CD14-positive monocyte (primary cell): ENCODE measurements at regions not wholly inside any gene's neighbourhood (a gene's known extent, or its start where the extent isn't known, plus 50 kb on each side); places are given as distances from the start of the nearest gene placed in this dataset.

ENCODE experiments used
- DNase-seq, 3 donors: peaks; one replicate each; pipeline ENCODE4 v3.0.0-alpha.2; 2011 to 2022
- H2AFZ ChIP-seq: 2 replicates; pipeline ENCODE4 v1.6.0; 2012; ENCODE audit warnings: mild to moderate bottlenecking, low read depth, low read length, inconsistent platforms; ENCODE audit not compliant: insufficient read depth, poor library complexity, severe bottlenecking
- H3K27ac ChIP-seq, 2 donors: 1 replicate in 1 of 2; 2 replicates in 1 of 2; pipeline ENCODE4 v1.5.1; 2012 to 2013; ENCODE audit warnings: low read length in 2 of 2, control low read depth in 1 of 2, inconsistent platforms in 1 of 2, low read depth in 1 of 2, mild to moderate bottlenecking in 1 of 2
- H3K27me3 ChIP-seq, 2 donors: one replicate each; pipeline versions ENCODE4 v1.6.0 to v1.6.1; 2011 to 2013; ENCODE audit warnings: low read length in 2 of 2; ENCODE audit not compliant: control insufficient read depth in 2 of 2, insufficient read depth in 2 of 2
- H3K36me3 ChIP-seq, 2 donors: replicated peaks in 1 of 2; 1 replicate in 1 of 2; 2 replicates in 1 of 2; pipeline versions ENCODE4 v1.5.1 to v1.6.1; 2012 to 2013; ENCODE audit warnings: low read length in 2 of 2, control low read depth in 1 of 2, inconsistent platforms in 1 of 2, mild to moderate bottlenecking in 1 of 2; ENCODE audit not compliant: insufficient read depth in 2 of 2, control insufficient read depth in 1 of 2
- H3K4me1 ChIP-seq, 2 donors: 1 replicate in 1 of 2; 2 replicates in 1 of 2; pipeline versions ENCODE4 v1.5.1 to v1.6.1; 2012 to 2013; ENCODE audit warnings: low read length in 2 of 2, control low read depth in 1 of 2, inconsistent platforms in 1 of 2, mild to moderate bottlenecking in 1 of 2, moderate library complexity in 1 of 2; ENCODE audit not compliant: insufficient read depth in 2 of 2, control insufficient read depth in 1 of 2
- H3K4me2 ChIP-seq: replicated peaks from 2 replicates; pipeline ENCODE3; 2012; ENCODE audit warnings: low read length, moderate library complexity, mild to moderate bottlenecking; ENCODE audit not compliant: poor library complexity, severe bottlenecking; ENCODE audit errors: extremely low read depth
- H3K4me3 ChIP-seq, 3 experiments: fragments of 200-600 bp in 1 of 3; sonication (generic) in 1 of 3; replicated peaks in 1 of 3; 1 replicate in 2 of 3; 2 replicates in 1 of 3; pipeline ENCODE4 v1.5.1; 2011 to 2013; ENCODE audit warnings: low read length in 3 of 3, mild to moderate bottlenecking in 3 of 3, control low read depth in 2 of 3, low read depth in 2 of 3, inconsistent platforms in 1 of 3, moderate library complexity in 1 of 3
- H3K79me2 ChIP-seq: 2 replicates; pipeline ENCODE4 v1.6.0; 2012; ENCODE audit warnings: mild to moderate bottlenecking, control low read depth, inconsistent platforms, low read length, moderate library complexity; ENCODE audit not compliant: insufficient read depth
- H3K9ac ChIP-seq: 2 replicates; pipeline ENCODE4 v1.6.0; 2017; ENCODE audit warnings: low read length, mild to moderate bottlenecking; ENCODE audit not compliant: insufficient read depth, poor library complexity, severe bottlenecking
- H3K9me3 ChIP-seq, 2 donors: replicated peaks in 1 of 2; 1 replicate in 1 of 2; 2 replicates in 1 of 2; pipeline versions ENCODE4 v1.5.1 to v1.6.1; 2012 to 2013; ENCODE audit warnings: low read length in 2 of 2, control low read depth in 1 of 2; ENCODE audit not compliant: control insufficient read depth in 1 of 2, insufficient read depth in 1 of 2
- H4K20me1 ChIP-seq: 2 replicates; pipeline ENCODE4 v1.6.0; 2012; ENCODE audit warnings: mild to moderate bottlenecking, low read length, control low read depth, moderate library complexity; ENCODE audit not compliant: insufficient read depth
- H3K27ac Mint-ChIP-seq, 7 donors: one replicate each; pipeline ENCODE4 v1.8.0; 2020; ENCODE audit warnings: mild to moderate bottlenecking in 7 of 7, mixed read lengths in 7 of 7, moderate library complexity in 6 of 7, inconsistent platforms in 2 of 7
- H3K27me3 Mint-ChIP-seq, 3 donors: one replicate each; pipeline ENCODE4 v1.8.0; 2021 to 2022; ENCODE audit warnings: low read depth in 3 of 3, mild to moderate bottlenecking in 3 of 3, mixed read lengths in 3 of 3, moderate library complexity in 3 of 3, inconsistent platforms in 1 of 3
- H3K36me3 Mint-ChIP-seq, 2 donors: one replicate each; pipeline ENCODE4 v1.8.0; 2020; ENCODE audit warnings: mixed read lengths in 2 of 2, inconsistent platforms in 1 of 2, mild to moderate bottlenecking in 1 of 2
- H3K4me1 Mint-ChIP-seq: one replicate; pipeline ENCODE4 v1.8.0; 2020; ENCODE audit warnings: mild to moderate bottlenecking, mixed read lengths
- H3K4me3 Mint-ChIP-seq, 2 donors: one replicate each; pipeline ENCODE4 v1.8.0; 2020; ENCODE audit warnings: mild to moderate bottlenecking in 2 of 2, mixed read lengths in 2 of 2, moderate library complexity in 1 of 2
- H3K9me3 Mint-ChIP-seq, 7 donors: one replicate each; pipeline ENCODE4 v1.8.0; 2020 to 2022; ENCODE audit warnings: mixed read lengths in 7 of 7, mild to moderate bottlenecking in 6 of 7, moderate library complexity in 6 of 7, inconsistent platforms in 2 of 7
- CTCF ChIP-seq: fragments of 200-600 bp; IDR thresholded peaks from one replicate; pipeline ENCODE4 v1.8.0; 2022; ENCODE audit warnings: antibody characterized with exemption, mild to moderate bottlenecking
- WGBS: methylation state at CpG from one replicate; pipeline ENCODE4 v1.1.5; 2013; ENCODE audit warnings: missing lambda C conversion rate; ENCODE audit not compliant: insufficient coverage; 5-methylcytosine and 5-hydroxymethylcytosine counted together
- intact Hi-C, 2 donors: fragments of 100-400 bp; cut with micrococcal nuclease; formaldehyde crosslinking; loops; one replicate each; pipeline versions ENCODE4 v1.15.0 to v1.15.1; 2023

- DNase-seq, result no peak
- no peaks in the 10 kb centered on the region for H4K20me1 ChIP-seq
- no peaks in the 10 kb centered on the region for H3K79me2 ChIP-seq
- no peak overlapping the region for H3K4me3 ChIP-seq
- Mint-ChIP-seq H3K4me1 (no peaks in the 10 kb centered on the region), H3K36me3 (peaks cover 0 to 3% of the 10 kb centered on the region in 2 donors), H3K27me3 (peaks cover 0 to 26% (median 0%) of the 10 kb centered on the region in 3 donors), H3K27ac (no peak overlapping the region), H3K4me3 (no peak overlapping the region), H3K9me3 (peaks cover 4 to 33% (median 24%) of the 10 kb centered on the region in 7 donors)
- H3K4me1 ChIP-seq, result no peaks in the 10 kb centered on the region
- no peak overlapping the region for H3K4me2 ChIP-seq
- peaks cover 14 to 17% of the 10 kb centered on the region in 2 donors for H3K9me3 ChIP-seq
- no CpG with 5 or more reads among the region's 1 CpG for WGBS
- intact Hi-C loops, result no loop called here
- no peak for TF ChIP-seq CTCF
- no peak overlapping the region for H3K9ac ChIP-seq
- H2AFZ ChIP-seq, result no peak overlapping the region
- no peak overlapping the region for H3K27ac ChIP-seq
- H3K36me3 ChIP-seq, result no peaks in the 10 kb centered on the region
- H3K27me3 ChIP-seq, result peaks cover 0 to 9% of the 10 kb centered on the region in 2 donors
Measured at GRCh38 chrX:131723646-131724045, 179.8 kb downstream of the OR13H1 start.

GRCh38 chrX:131724292-131724691 lies 180.4 kb downstream of the OR13H1 start:
- H3K79me2 ChIP-seq, result no peaks in the 10 kb centered on the region
- no peaks in the 10 kb centered on the region for H3K4me1 ChIP-seq
- Mint-ChIP-seq H3K36me3 (peaks cover 0 to 6% of the 10 kb centered on the region in 2 donors), H3K4me1 (no peaks in the 10 kb centered on the region), H3K9me3 (peaks cover 9 to 37% (median 27%) of the 10 kb centered on the region in 7 donors), H3K27ac (no peak overlapping the region), H3K4me3 (no peak overlapping the region), H3K27me3 (peaks cover 0 to 26% (median 0%) of the 10 kb centered on the region in 3 donors)
- no peaks in the 10 kb centered on the region for H4K20me1 ChIP-seq
- no peak for DNase-seq
- H3K9ac ChIP-seq, result no peak overlapping the region
- H2AFZ ChIP-seq, result no peak overlapping the region
- TF ChIP-seq CTCF, result no peak
- no peaks in the 10 kb centered on the region for H3K36me3 ChIP-seq
- no peak overlapping the region for H3K4me2 ChIP-seq
- H3K27me3 ChIP-seq, result peaks cover 0 to 9% of the 10 kb centered on the region in 2 donors
- no CpG with 5 or more reads among the region's 2 CpGs for WGBS
- intact Hi-C loops, result no loop called here
- no peak overlapping the region for H3K27ac ChIP-seq
- peaks cover 14 to 23% of the 10 kb centered on the region in 2 donors for H3K9me3 ChIP-seq
- H3K4me3 ChIP-seq, result no peak overlapping the region
